Uterus (tissue), 3 donors: ENCODE measurements at regions not wholly inside any gene's neighbourhood (a gene's known extent, or its start where the extent isn't known, plus 50 kb on each side); places are given as distances from the start of the nearest gene placed in this dataset.

Experiments
- DNase-seq, 2 donors: peaks; one replicate each; pipeline ENCODE4 v3.0.0-alpha.2; 2019 to 2020
- H3K27ac ChIP-seq, 2 donors: fragments of 200-600 bp; sonication (generic); 1 replicate in 1 of 2; 2 replicates in 1 of 2; pipeline ENCODE4 v1.5.1; 2016 to 2018
- H3K27me3 ChIP-seq, 2 donors: fragments of 200-600 bp; sonication (generic); one replicate each; pipeline ENCODE4 v1.5.1; 2018 to 2019; ENCODE audit warnings: control low read depth in 1 of 2
- H3K36me3 ChIP-seq, 2 donors: fragments of 200-600 bp; sonication (generic); one replicate each; pipeline ENCODE4 v1.5.1; 2019; ENCODE audit warnings: control low read depth in 1 of 2
- H3K4me1 ChIP-seq, 2 donors: fragments of 200-600 bp; sonication (generic); one replicate each; pipeline ENCODE4 v1.5.1; 2018 to 2019; ENCODE audit warnings: control low read depth in 1 of 2
- H3K4me3 ChIP-seq, 2 donors: fragments of 200-600 bp; sonication (generic); 1 replicate in 1 of 2; 2 replicates in 1 of 2; pipeline ENCODE4 v1.5.1; 2018 to 2019; ENCODE audit warnings: mild to moderate bottlenecking in 1 of 2
- H3K9me3 ChIP-seq, 2 donors: fragments of 200-600 bp; sonication (generic); one replicate each; pipeline ENCODE4 v1.5.1; 2019; ENCODE audit warnings: control low read depth in 1 of 2
- CTCF ChIP-seq, 4 experiments: fragments of 200-600 bp in 2 of 4; fragments of 450-650 bp in 2 of 4; sonication (generic) in 2 of 4; IDR thresholded peaks; one replicate each; pipeline ENCODE4 v1.5.1; 2016 to 2019; ENCODE audit warnings: antibody characterized with exemption in 4 of 4, mild to moderate bottlenecking in 2 of 4, moderate library complexity in 1 of 4
- POLR2A ChIP-seq, 2 donors: fragments of 450-650 bp; IDR thresholded peaks; one replicate each; pipeline ENCODE4 v1.6.1; 2016; ENCODE audit warnings: antibody characterized with exemption in 2 of 2, mild to moderate bottlenecking in 1 of 2, moderate library complexity in 1 of 2
- intact Hi-C: fragments of 100-400 bp; cut with DNase I; formaldehyde crosslinking; loops from one replicate; pipeline ENCODE4 v1.15.1; 2023; ENCODE audit warnings: low total_unique reads
- donor health status: DM: yes; HTN: yes; CAD: no.

- H3K36me3 ChIP-seq, result no peaks in the 10 kb centered on the region
- H3K27ac ChIP-seq, result no peak overlapping the region
- H3K4me1 ChIP-seq, result peaks cover 0 to 3% of the 10 kb centered on the region in 2 donors
- no peaks in the 10 kb centered on the region for H3K9me3 ChIP-seq
- no peaks in the 10 kb centered on the region for H3K27me3 ChIP-seq
- DNase-seq, result no peak
- no peak overlapping the region for H3K4me3 ChIP-seq
- TF ChIP-seq CTCF (IDR thresholded peaks at IDR 0.05), result no peak
- intact Hi-C loops, result no loop called here
Observed at GRCh38 chr5:44663991-44664710, 144.6 kb upstream of the MRPS30 start.

GRCh38 chr5:44661851-44662250 is 146.9 kb upstream of the MRPS30 start:
- H3K36me3 ChIP-seq, result no peaks in the 10 kb centered on the region
- H3K27me3 ChIP-seq, result no peaks in the 10 kb centered on the region
- TF ChIP-seq POLR2A (IDR thresholded peaks at IDR 0.05) (no peak), CTCF (IDR thresholded peaks at IDR 0.05) (no peak)
- H3K4me3 ChIP-seq, result no peak overlapping the region
- no peak for DNase-seq
- H3K27ac ChIP-seq, result no peak overlapping the region
- H3K9me3 ChIP-seq, result no peaks in the 10 kb centered on the region
- intact Hi-C loops, result no loop called here
- peaks cover 0 to 3% of the 10 kb centered on the region in 2 donors for H3K4me1 ChIP-seq

GRCh38 chr5:44660251-44660650 is 148.5 kb upstream of the MRPS30 start:
- intact Hi-C loops, result no loop called here
- TF ChIP-seq POLR2A (IDR thresholded peaks at IDR 0.05), result no peak
- TF ChIP-seq CTCF (IDR thresholded peaks at IDR 0.05), result no peak
- no peak overlapping the region for H3K27ac ChIP-seq
- H3K4me3 ChIP-seq, result no peak overlapping the region
- H3K4me1 ChIP-seq, result peaks cover 0 to 3% of the 10 kb centered on the region in 2 donors
- DNase-seq, result no peak
- H3K9me3 ChIP-seq, result no peaks in the 10 kb centered on the region
- no peaks in the 10 kb centered on the region for H3K36me3 ChIP-seq
- no peaks in the 10 kb centered on the region for H3K27me3 ChIP-seq

- no peak overlapping the region for H3K4me3 ChIP-seq
- H3K9me3 ChIP-seq, result no peaks in the 10 kb centered on the region
- TF ChIP-seq POLR2A (IDR thresholded peaks at IDR 0.05), result no peak
- TF ChIP-seq CTCF (IDR thresholded peaks at IDR 0.05), result no peak
- no peaks in the 10 kb centered on the region for H3K36me3 ChIP-seq
- no peak for DNase-seq
- H3K27ac ChIP-seq, result no peak overlapping the region
- no peaks in the 10 kb centered on the region for H3K27me3 ChIP-seq
- peaks cover 0 to 3% of the 10 kb centered on the region in 2 donors for H3K4me1 ChIP-seq
- intact Hi-C loops, result no loop called here
Observed at GRCh38 chr5:44659334-44659733, 149.4 kb upstream of the MRPS30 start.

- no peaks in the 10 kb centered on the region for H3K9me3 ChIP-seq
- H3K4me3 ChIP-seq, result no peak overlapping the region
- DNase-seq, result no peak
- H3K27ac ChIP-seq, result no peak overlapping the region
- intact Hi-C loops, result no loop called here
- H3K36me3 ChIP-seq, result no peaks in the 10 kb centered on the region
- no peaks in the 10 kb centered on the region for H3K4me1 ChIP-seq
- TF ChIP-seq POLR2A (IDR thresholded peaks at IDR 0.05) (no peak), CTCF (IDR thresholded peaks at IDR 0.05) (no peak)
- no peaks in the 10 kb centered on the region for H3K27me3 ChIP-seq
Observed at GRCh38 chr5:44652674-44653073, 156.1 kb upstream of the MRPS30 start.
